Type B pancreatic cell (in vitro differentiated cells): ENCODE measurements at regions not wholly inside any gene's neighbourhood (a gene's known extent, or its start where the extent isn't known, plus 50 kb on each side); places are given as distances from the start of the nearest gene placed in this dataset.

Source experiments
- DNase-seq: peaks from one replicate; pipeline ENCODE4 v3.0.0; 2021; ENCODE audit warnings: mixed read lengths; ENCODE audit not compliant: unreplicated experiment; ENCODE audit errors: extremely low spot score
- H3K27ac Mint-ChIP-seq: 2 replicates; pipeline ENCODE4 v1.8.0; 2021; ENCODE audit warnings: mild to moderate bottlenecking, mixed read lengths
- H3K27me3 Mint-ChIP-seq: 2 replicates; pipeline ENCODE4 v1.8.0; 2021; ENCODE audit warnings: mixed read lengths
- H3K36me3 Mint-ChIP-seq: 2 replicates; pipeline ENCODE4 v1.8.0; 2021; ENCODE audit warnings: mixed read lengths
- H3K4me1 Mint-ChIP-seq: one replicate; pipeline ENCODE4 v1.8.0; 2021; ENCODE audit warnings: mixed read lengths; ENCODE audit not compliant: unreplicated experiment
- H3K4me3 Mint-ChIP-seq: 2 replicates; pipeline ENCODE4 v1.8.0; 2021; ENCODE audit warnings: mild to moderate bottlenecking, mixed read lengths
- H3K9me3 Mint-ChIP-seq: 2 replicates; pipeline ENCODE4 v1.8.0; 2021; ENCODE audit warnings: mixed read lengths
- TF ChIP-seq, protein P1 (sequence below): fragments of 200-600 bp; sonication (generic); conservative IDR thresholded peaks from 2 replicates; pipeline ENCODE4 v1.5.0; 2021; ENCODE audit warnings: antibody characterized with exemption, mild to moderate bottlenecking

GRCh38 chr5:21244982-21245381, 1257.0 kb upstream of the CDH18 start:
- Mint-ChIP-seq H3K9me3 (no peaks in the 10 kb centered on the region), H3K4me3 (no peak overlapping the region), H3K27me3 (no peaks in the 10 kb centered on the region), H3K36me3 (no peaks in the 10 kb centered on the region), H3K4me1 (peaks cover 6% of the 10 kb centered on the region), H3K27ac (no peak overlapping the region)
- TF ChIP-seq, protein P1, sequence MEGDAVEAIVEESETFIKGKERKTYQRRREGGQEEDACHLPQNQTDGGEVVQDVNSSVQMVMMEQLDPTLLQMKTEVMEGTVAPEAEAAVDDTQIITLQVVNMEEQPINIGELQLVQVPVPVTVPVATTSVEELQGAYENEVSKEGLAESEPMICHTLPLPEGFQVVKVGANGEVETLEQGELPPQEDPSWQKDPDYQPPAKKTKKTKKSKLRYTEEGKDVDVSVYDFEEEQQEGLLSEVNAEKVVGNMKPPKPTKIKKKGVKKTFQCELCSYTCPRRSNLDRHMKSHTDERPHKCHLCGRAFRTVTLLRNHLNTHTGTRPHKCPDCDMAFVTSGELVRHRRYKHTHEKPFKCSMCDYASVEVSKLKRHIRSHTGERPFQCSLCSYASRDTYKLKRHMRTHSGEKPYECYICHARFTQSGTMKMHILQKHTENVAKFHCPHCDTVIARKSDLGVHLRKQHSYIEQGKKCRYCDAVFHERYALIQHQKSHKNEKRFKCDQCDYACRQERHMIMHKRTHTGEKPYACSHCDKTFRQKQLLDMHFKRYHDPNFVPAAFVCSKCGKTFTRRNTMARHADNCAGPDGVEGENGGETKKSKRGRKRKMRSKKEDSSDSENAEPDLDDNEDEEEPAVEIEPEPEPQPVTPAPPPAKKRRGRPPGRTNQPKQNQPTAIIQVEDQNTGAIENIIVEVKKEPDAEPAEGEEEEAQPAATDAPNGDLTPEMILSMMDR, result no peak
- no peak for DNase-seq

- Mint-ChIP-seq H3K36me3 (no peaks in the 10 kb centered on the region), H3K27me3 (no peaks in the 10 kb centered on the region), H3K4me3 (no peak overlapping the region), H3K27ac (no peak overlapping the region), H3K9me3 (no peaks in the 10 kb centered on the region), H3K4me1 (peaks cover 6% of the 10 kb centered on the region)
- TF ChIP-seq, protein P1, result no peak
- DNase-seq, result no peak
These were observed 1250.8 kb upstream of the CDH18 start for GRCh38 chr5:21238786-21239185.

GRCh38 chr5:21237461-21237860, 1249.5 kb upstream of the CDH18 start:
- no peak overlapping the region for H3K27ac Mint-ChIP-seq
- H3K4me3 Mint-ChIP-seq, result no peak overlapping the region
- peaks cover 6% of the 10 kb centered on the region for H3K4me1 Mint-ChIP-seq
- DNase-seq, result no peak
- H3K9me3 Mint-ChIP-seq, result no peaks in the 10 kb centered on the region
- H3K27me3 Mint-ChIP-seq, result no peaks in the 10 kb centered on the region
- TF ChIP-seq, protein P1, result no peak
- no peaks in the 10 kb centered on the region for H3K36me3 Mint-ChIP-seq

DNA sequence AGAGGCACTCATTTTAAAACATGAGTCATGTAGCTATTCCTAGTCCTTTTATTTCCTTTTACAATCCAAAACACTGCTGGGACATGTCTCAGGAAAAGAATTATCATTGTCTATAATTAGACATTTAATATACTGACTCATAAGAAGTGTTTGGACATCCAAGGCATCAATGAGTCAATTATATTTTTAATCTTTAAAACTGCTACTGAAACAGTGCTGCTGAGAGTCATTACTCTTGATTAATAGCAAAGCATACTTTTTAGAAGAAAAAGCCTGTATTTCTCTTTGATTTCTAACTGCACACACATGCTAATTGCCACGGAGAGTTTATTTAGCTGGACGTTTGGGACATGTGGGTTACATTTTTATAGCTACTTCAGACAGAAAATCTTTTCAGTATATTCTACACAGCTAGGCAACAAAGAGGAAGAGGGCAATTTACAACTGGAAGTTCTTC, 1249.0 kb upstream of the CDH18 start:
- no peaks in the 10 kb centered on the region for H3K36me3 Mint-ChIP-seq
- TF ChIP-seq, protein P1, result no peak
- no peak overlapping the region for H3K4me3 Mint-ChIP-seq

GRCh38 chr5:21236104-21236503, 1248.1 kb upstream of the CDH18 start:
- no peak overlapping the region for H3K4me3 Mint-ChIP-seq
- peaks cover 6% of the 10 kb centered on the region for H3K4me1 Mint-ChIP-seq
- TF ChIP-seq, protein P1, result no peak
- DNase-seq, result no peak
- H3K27me3 Mint-ChIP-seq, result no peaks in the 10 kb centered on the region
- no peak overlapping the region for H3K27ac Mint-ChIP-seq
- H3K36me3 Mint-ChIP-seq, result no peaks in the 10 kb centered on the region
- no peaks in the 10 kb centered on the region for H3K9me3 Mint-ChIP-seq

More for the DNA sequence above, 1249.0 kb upstream of the CDH18 start:
- Mint-ChIP-seq H3K9me3 (no peaks in the 10 kb centered on the region), H3K27me3 (no peaks in the 10 kb centered on the region), H3K27ac (no peak overlapping the region), H3K4me1 (peaks cover 6% of the 10 kb centered on the region)
- DNase-seq, result no peak
